GM13976 (cell line): ENCODE measurements at regions not wholly inside any gene's neighbourhood (a gene's known extent, or its start where the extent isn't known, plus 50 kb on each side); places are given as distances from the start of the nearest gene placed in this dataset.
A peak's percentile ranks its signal among the peaks of the same experiment; 100 is the strongest.

ENCODE experiments used
- DNase-seq: peaks from one replicate; pipeline ENCODE4 v3.0.0; 2012; ENCODE audit warnings: low spot score
- in situ Hi-C: fragments of 300-500 bp; cut with MboI; formaldehyde crosslinking; loops from one replicate; pipeline ENCODE4 v1.12.0; 2022; ENCODE audit warnings: low sequenced_read_pairs, mixed read lengths, inconsistent platforms; ENCODE audit not compliant: unreplicated experiment
- TF ChIP-seq, protein P1 (sequence below): IDR thresholded peaks from 2 replicates; pipeline ENCODE4 v1.5.1; 2012; ENCODE audit warnings: borderline replicate concordance, mild to moderate bottlenecking; ENCODE audit not compliant: insufficient read depth; ENCODE audit errors: extremely low read depth, missing control alignments, control extremely low read depth

- TF ChIP-seq, protein P1, sequence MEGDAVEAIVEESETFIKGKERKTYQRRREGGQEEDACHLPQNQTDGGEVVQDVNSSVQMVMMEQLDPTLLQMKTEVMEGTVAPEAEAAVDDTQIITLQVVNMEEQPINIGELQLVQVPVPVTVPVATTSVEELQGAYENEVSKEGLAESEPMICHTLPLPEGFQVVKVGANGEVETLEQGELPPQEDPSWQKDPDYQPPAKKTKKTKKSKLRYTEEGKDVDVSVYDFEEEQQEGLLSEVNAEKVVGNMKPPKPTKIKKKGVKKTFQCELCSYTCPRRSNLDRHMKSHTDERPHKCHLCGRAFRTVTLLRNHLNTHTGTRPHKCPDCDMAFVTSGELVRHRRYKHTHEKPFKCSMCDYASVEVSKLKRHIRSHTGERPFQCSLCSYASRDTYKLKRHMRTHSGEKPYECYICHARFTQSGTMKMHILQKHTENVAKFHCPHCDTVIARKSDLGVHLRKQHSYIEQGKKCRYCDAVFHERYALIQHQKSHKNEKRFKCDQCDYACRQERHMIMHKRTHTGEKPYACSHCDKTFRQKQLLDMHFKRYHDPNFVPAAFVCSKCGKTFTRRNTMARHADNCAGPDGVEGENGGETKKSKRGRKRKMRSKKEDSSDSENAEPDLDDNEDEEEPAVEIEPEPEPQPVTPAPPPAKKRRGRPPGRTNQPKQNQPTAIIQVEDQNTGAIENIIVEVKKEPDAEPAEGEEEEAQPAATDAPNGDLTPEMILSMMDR, result no peak
- DNase-seq, result peak; percentile 26
- in situ Hi-C loops, result loop anchor here (25.0 kb wide), 1 partner anchor 1033 kb away; no protein-coding TSS in a partner anchor
Measured at GRCh38 chr9:85420750-85421149, 321.0 kb downstream of the AGTPBP1 start.

GRCh38 chr9:85417674-85418073 is 324.1 kb downstream of the AGTPBP1 start:
- in situ Hi-C loops, result loop anchor here (25.0 kb wide), 1 partner anchor 1030 kb away; no protein-coding TSS in a partner anchor
- TF ChIP-seq, protein P1, result no peak
- DNase-seq, result no peak

DNA sequence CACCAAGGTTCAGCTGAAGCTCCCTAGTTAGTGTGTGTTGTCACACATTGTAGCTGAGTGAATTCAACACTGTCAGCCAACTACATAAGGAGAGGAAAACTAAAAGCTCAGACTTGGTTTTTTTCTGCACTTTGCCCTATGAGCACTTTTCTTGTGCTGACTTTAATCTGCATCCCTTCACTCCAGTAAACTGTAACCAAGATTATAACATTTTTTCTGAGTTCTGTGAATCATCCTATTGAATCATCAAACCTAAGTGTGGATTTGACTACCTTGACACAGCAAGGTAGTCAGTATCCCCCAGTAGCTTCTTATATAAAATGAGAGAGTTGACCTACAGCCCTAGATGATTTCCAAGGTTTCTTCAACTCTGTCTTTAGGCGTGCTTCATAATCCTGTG is 325.0 kb downstream of the AGTPBP1 start:
- TF ChIP-seq, protein P1, result no peak
- in situ Hi-C loops, result loop anchor here (25.0 kb wide), 1 partner anchor 1029 kb away; no protein-coding TSS in a partner anchor
- DNase-seq, result no peak

DNA sequence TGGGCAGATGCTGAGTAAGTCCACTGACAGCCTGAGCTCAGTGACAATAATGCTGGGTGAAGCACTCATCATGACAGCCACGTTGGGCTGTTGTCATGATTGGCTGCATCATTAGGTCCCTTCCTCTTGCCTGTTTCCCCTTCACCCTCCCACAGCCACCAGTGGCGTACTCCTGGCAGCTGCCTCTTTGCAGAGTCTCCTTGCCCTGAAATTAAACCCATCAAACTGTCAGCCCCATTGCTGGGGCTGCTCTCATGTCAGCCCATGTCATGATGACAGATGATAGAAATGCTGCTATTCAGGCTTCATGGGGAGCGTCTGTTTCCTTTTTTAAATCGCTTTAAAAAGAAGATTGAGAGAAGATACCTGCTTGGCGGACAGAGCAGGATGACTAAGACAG is 327.4 kb downstream of the AGTPBP1 start:
- TF ChIP-seq, protein P1, result no peak
- DNase-seq, result no peak
- in situ Hi-C loops, result loop anchor here (25.0 kb wide), 1 partner anchor 1027 kb away; no protein-coding TSS in a partner anchor

- in situ Hi-C loops, result loop anchor here (25.0 kb wide), 1 partner anchor 1021 kb away; no protein-coding TSS in a partner anchor
- TF ChIP-seq, protein P1, result no peak
- DNase-seq, result no peak
Measured at GRCh38 chr9:85408494-85408893, 333.3 kb downstream of the AGTPBP1 start.

DNA sequence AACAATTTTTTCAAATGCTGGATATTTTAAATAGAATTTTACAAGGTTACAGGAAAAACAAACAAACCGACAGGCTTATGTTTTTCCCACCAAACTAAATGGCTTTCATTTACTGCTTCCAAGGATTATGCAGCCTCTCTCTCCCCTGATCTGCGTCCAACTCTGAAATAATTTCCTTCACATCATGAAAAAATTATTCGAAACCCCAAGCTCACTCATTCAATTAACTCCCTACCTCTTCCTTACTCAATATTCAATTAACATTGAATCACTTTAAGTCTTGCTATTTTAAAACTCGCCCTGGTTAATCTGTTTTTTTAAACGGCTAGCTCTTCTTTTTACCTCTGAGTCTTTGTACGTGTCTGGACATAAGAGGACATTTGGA is 336.2 kb downstream of the AGTPBP1 start:
- no peak for DNase-seq
- in situ Hi-C loops, result loop anchor here (25.0 kb wide), 1 partner anchor 1018 kb away; no protein-coding TSS in a partner anchor

More for the DNA sequence above, 336.2 kb downstream of the AGTPBP1 start:
- TF ChIP-seq, protein P1, result no peak
